GM19351 (cell line): ENCODE measurements at regions not wholly inside any gene's neighbourhood (a gene's known extent, or its start where the extent isn't known, plus 50 kb on each side); places are given as distances from the start of the nearest gene placed in this dataset.
"Not testable (repeated sequence)": the region's sequence is repeated elsewhere in the genome, so short reads cannot be mapped to it uniquely, and the experiment has no call there.

Experiments
- ATAC-seq: cut with Tn5 transposase; IDR thresholded peaks from one replicate; pipeline ENCODE4 v1.9.1; 2021; ENCODE audit warnings: mild to moderate bottlenecking, moderate library complexity; ENCODE audit not compliant: unreplicated experiment

DNA sequence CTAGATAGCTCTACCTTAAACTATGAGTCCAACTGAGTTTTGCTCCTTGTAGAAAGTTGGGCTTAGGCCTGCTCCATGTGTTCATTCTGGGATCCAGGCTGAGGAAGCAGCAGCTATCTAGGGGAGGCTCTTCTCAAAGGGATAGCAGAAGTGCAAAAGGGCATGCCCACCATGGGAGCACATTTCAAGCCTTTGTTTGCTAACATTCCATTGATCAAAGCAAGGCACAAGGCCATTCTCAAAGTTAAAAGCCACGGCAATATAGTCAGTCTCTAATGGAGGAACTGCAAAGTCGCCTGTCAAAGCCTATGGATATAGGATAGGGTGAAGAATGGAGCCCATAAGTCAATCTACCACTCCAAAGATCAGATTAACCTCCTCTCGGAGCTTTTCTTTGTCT lies 488.1 kb upstream of the ARX start:
- no peak for ATAC-seq

DNA sequence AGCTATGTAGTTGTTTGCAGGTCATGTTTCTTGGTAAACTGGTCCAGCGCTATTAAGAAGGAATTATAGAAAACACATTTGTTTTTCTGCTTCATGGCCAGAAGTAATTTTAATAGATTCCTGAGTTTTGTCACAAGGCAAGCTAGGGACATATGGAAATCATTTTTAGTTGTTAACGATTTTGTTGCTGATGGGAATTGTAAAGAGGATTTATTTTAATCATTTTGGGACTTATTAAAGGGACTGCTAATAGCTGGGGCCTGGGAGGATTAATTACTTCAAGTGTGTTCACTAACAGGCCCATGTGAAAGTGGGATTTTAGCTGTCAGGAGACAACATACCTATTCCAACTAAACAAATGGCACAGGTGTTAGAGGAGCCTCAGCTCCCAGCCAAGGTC lies 492.0 kb upstream of the ARX start:
- ATAC-seq = no peak

DNA sequence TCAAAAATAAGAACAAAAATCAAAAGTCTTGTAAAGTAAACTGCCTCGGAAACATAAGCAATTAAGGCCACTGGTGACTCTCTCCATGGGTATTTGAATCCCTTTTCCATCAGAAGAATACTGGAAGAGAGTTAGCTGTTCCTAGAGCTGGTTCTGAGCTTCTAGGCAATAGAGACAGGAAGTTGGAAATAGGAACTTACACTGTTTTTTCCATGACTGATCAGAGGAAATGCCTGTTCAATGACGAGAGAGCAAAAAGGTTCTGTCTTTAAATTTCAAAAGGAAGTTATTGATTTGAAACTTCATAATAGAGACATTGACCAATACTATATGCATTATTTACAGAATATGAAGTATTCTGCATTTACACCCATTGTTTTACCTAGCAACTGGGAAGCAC lies 503.5 kb upstream of the ARX start:
- no peak for ATAC-seq

DNA sequence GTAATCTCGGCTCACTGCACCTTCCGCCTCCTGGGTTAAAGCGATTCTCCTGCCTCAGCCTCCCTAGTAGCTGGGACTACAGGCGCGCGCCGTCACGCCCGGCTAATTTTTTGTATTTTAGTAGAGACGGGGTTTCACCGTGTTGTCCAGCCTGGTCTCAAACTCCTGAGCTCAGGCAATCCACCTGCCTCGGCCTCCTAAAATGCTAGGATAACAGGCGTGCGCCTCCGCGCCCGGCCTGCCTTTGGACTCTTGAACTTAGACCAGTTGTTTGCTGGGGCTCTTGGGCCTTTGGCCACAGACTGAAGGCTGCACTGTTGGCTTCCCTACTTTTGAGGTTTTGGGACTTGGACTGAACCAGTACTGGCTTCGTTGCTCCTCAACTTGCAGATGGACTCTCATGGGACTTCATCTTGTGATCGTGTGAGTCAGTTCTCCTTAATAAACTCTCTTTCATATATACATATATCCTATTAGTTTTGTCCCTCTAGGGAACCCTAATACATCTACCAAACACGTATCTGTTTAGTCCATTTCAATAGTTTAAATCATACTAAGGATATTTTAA lies 506.8 kb upstream of the ARX start:
- ATAC-seq = not testable (repeated sequence)

DNA sequence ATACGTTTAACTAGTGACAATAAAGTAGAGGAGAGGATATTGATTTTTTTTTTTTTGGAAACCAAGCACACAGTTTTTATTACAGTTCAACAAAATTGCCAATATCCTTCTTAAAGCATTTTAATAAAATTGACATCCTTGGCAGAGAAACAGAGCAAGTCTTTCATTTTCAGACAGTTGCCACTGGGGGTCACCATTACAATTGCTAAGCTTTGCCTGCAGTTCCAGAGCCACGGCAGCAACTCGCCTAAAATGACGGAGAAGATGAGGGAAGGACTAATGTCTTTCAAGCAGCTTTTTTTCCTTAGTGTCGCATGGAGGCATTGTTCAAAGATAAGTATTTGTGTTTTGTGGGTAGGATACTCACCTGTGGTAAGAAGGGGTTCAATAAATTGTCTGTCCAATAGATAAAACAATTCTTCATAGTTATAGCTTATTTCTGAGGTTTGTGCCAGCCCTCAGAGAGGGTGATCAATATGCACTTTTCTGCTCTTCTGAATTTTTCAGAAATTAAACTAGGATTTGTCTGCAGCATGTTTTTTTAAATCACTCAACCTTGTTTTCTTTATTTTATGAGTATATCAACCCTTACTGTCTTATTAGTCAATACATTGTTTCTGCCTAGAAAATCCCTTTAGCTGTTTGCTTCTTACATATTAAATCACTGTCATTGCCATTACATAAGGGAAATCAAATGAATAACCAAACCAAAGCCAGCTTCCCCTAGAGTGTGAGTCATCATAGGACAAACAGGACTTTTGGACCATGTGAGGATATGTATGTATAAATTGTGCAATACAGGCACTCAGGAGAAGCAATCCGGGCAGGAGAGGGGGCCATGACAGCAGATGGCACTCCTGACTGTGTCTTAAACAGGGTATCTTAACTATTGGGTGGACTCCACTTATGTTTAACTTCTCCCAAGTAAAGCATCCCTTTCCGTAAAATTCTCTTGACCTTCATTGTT lies 508.1 kb upstream of the ARX start:
- ATAC-seq = peak; percentile 57

DNA sequence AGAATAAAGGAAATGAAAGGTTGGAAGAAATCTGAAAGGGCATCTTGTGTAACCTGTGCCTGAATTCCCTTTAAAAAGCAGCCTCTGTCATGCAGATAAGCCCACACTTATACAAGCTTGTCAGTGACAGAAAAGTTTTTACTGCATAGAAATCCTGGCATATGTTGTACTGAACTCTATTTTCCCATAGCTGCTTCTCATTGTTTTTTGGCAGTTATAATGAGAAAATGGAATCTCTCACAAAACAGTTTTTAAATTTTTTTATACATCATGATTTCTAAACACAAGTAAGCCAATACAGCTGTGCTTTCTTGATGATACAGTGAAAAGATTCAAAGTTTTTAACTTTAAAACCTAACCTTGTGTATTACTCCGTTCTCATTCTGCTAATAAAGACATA lies 511.4 kb upstream of the ARX start:
- ATAC-seq = no peak

DNA sequence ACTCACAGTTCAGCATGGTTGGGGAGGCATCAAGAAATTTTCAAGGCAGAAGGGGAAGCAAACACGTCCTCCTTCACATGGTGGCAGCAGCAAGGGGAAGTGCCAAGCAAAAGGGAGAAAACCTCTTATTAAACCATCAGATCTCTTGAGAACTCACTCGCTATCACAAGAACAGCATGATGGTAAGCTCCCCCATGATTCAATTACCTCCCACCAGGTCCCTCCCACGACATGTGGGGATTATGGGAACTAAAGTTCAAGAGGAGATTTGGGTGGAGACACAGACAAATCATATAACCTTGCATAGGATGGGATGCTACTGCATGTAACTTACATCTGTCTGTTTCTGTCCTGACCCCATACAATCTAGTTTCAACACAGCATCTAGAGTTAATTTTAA lies 511.8 kb upstream of the ARX start:
- ATAC-seq = no peak

DNA sequence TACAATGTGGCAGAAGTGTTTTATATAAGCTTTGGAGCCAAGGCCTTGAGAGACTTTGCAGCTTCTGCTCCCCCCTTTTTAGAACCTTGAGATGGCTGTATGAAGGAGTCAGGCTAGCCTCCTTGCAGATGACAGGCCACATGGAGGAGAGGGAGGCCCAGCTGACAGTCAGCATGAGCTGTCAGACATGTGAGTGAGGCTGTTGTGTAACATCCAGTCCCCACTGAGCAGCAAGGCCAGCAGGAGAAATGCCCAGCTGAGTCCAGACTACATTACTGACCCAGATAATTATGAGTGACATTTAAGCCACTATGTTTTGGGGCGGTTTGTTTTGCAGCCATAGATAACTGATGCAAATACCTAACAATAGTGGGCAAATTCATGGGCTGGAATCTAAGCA lies 515.3 kb upstream of the ARX start:
- no peak for ATAC-seq

DNA sequence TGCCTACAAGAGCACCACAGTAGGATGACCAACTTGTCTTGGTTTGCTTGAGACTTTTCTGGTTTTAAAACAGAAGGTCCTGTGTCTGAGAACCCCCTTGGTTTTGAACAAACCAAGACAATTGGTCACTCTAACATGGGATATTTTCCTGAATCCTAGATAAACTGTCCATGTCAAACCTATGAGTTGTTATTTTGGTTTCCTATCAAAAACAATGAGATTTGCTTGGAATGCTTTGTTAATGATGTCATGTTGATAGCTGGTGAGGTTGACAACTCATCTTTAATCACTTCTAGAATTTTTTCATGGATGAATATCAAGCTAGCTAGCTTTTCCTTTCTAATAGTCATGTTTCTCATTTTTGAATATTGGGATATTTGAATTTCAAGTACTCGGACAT lies 518.3 kb upstream of the ARX start:
- no peak for ATAC-seq

DNA sequence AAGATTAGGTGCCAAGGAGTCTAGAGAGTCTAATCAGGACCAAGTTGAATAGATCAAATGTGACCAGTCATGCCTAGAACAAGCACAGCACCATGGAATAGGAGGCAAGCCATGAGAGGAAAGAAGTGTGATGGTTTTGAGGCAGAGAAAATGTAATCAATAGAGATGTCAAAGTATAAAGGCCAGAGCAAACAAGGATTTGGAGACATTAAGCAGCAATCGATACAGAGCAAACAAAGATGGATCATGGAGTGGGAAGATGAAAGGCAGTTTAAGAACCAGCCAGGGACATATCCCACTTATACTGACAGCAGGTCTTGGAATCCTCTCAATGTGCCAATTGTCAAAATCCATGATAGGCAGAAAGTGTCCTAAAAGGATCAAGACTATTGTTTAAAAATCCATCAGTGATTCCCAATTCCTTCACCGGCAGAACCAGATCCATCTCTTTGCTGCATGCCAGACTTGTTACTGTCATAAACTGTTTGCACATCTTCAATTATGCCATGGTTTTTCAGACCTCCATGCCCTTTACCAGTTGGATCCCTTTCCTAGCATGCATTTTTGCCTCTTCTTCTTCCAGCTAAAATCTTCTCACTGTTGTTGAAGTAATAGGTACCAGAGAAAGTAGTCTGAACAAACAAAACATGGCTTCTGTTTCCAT lies 520.7 kb upstream of the ARX start:
- ATAC-seq = no peak

DNA sequence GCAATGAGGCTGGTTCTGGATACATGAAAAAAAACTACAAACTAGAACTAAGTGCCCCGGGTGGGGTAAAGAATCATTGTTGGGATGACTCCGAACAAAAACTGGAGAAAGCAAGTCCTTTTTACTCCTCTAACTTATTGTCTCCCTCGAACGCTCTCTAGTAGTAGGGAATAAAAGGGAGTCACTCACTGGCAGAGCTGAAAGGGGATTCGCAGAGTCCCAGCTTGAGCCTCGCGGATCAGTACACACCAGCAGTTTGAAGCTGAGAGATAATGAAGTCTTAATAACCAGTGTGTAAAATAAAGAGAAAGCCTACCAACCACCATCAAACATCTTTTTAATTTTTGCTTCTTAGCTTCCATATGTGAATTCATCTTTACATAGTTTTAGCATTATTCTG lies 521.9 kb upstream of the ARX start:
- ATAC-seq = no peak

DNA sequence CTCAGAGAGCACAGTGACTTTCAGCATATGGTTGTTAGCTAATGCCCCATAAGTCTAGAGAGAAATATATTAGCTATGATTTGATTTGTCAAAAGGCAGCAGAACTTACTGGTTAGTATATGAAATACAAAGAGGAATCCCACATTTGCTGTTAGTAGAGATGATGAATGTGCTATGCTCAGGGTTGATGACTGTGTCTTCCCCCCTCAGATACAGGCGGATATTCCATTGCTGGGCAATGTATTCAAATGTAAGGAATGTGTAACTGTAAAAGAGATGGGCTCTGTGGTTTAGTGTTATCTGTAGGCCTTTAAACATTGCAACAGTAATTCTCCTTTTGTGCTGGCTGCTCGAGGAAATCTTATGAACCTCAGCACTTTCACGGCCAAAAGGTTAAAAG lies 528.9 kb upstream of the ARX start:
- ATAC-seq = no peak

DNA sequence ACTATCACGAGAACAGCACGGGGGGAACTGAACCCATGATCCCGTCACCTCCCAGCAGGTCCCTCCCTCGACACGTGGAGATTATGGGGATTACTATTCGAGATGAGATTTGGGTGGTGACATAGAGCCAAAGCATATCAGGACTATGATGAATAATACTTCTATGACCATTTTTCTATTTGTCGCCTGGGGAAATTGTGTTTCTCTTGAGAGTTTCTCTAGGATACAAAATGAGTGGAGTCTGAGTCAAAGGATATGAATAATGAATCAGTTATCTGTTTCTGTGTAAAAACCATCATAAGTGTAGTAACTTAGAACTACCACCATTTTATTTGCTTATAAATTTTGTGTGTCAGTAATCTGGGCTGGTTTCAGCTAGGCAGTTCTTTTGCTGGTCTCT lies 533.0 kb upstream of the ARX start:
- no peak for ATAC-seq

DNA sequence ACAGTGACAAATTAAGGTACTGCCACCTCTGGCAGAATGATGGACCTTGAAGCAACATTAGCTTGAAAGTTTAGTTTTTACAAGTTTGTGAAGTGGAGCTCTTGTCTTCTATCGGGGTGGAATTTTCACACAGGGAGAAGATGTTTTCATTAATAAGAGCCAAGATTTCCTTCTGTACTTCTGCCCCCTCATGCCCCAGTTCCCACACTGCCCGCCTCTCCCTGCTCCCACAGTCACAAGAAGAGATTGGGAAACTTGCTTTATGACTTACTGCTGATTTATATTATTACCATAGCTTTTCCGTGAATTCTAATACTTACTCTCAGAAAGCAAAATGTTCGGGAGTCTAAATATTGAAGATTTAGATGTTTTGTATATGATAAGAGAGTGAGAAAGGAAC lies 539.8 kb upstream of the ARX start:
- no peak for ATAC-seq

DNA sequence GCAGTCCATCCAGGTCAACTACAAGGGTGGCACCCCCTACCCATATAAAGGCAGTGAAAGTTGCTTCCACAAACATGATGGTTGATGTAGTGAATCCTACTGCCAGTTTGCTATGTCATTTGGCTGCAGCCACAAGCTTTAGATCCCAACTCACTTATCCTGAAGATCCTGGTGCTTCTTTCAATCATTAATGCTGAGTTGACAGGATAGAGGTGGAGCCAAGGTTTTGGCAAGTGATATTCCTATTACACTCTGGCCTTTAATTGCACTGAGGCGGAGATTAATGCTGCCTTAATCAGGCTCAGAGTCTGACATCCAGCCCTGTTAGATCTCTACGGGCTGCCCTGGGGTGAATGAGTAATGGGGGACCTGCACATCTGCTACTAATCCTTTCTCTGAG lies 542.4 kb upstream of the ARX start:
- ATAC-seq = no peak

DNA sequence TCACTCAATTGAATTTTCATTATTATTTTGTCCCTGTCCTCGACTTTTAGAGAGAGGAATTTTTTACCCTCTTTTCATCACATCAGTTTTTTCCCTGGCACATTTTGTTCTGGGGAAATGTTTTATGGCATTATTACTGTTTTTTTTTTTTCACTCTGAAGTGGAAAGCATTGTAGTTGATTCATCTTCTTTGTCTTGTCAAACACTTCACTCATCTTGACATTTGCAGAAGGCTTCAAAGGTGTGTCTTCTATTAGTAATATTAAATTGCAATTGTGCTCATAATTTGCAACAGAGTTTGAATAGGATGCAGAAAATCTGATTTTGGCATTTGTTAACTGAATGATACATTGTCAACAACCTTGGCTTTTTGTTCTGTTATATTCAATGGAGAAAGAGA lies 545.4 kb upstream of the ARX start:
- no peak for ATAC-seq

DNA sequence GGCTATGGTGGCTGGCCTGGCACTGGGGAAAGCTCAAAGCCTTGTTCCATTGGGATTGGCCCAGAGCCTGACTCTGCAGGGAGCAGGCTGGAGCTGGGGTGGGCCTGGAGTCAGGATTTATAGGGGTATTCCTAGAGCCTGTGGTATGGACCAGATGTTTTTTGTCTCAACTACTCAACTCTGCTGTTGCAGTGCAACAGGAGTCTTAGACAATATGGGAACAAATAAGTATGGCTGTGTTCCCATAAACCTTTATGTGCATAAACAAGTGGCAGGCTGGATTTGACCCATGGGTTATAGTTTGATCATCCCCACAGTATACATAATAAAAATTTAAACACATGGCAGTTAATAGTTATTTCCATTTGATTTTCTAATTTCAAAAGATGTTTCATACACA lies 557.9 kb upstream of the ARX start:
- no peak for ATAC-seq

DNA sequence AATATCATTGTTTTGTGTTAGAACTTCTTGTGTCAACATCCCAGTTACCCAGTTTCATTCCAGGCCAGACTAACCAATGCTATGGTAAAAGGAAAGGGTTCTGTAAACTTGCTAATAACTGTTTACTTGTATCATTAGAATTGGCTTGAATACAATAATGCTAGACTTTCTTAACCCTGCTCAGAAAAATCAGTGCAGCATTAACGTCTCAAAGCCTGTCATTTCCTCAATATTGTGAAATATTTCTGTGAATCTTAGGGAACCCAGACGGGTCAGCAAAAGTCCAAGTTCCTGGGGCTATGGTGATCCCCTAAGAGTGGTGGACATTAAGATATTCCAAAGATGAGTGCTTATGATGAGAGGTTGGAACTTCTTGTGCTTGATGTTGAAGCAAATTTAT lies 541.2 kb upstream of the MAGEB18 start:
- no peak for ATAC-seq

DNA sequence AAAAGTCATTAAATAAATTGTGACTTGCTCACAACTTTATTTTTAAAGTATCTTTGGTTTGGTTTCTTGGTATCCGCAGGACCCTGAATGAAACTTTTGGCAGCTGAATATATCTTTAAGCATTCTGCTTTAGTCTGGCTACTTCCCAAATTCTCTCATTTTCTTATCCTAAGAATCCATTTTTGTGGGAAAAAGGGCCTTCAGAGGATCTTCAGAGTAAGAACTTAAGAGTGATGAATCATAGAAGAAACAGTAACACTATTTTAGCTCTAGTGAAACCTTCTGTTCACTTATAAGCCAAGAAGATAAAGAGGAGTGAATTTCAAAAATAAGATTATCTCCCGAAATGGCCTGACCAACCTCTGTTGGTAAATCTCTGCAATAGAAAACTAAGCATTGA lies 540.6 kb upstream of the MAGEB18 start:
- ATAC-seq = no peak

DNA sequence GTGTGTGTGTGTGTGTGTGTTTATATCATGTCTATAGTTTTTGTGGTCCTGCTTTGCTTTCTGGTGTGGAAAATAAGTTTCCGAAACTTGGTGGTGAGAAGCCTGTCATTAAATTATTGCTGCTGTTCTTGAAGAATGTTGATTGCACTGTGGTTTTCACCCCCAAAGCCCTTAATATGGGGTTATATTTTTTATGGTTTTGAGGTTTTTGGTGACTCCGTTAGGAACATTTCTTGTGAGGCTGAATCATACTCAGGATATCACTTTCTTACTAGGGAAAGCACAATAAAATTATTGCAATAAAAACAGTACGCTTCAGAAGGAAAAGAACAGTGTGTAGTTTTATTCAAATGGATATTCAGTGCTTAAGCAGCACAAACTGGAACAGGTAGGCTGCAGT lies 539.1 kb upstream of the MAGEB18 start:
- no peak for ATAC-seq

DNA sequence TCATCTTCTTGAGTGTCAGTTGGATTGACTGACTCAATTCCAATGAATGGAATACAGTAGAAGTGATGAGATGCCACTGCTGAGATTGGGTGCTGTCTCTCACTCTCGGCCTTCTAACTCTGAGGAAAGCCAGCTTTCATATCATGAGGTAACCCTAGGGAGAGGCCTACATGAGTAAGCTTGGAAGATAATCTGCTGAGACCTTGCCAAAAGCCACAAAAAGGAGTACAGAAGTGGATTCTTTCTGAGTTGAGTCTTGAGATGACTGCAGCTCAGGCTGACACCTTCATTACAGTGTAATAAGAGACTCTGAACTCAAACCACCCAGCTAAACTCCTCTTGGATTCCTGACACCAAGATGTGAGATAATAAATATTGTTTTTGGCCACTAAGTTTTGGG lies 537.4 kb upstream of the MAGEB18 start:
- no peak for ATAC-seq

DNA sequence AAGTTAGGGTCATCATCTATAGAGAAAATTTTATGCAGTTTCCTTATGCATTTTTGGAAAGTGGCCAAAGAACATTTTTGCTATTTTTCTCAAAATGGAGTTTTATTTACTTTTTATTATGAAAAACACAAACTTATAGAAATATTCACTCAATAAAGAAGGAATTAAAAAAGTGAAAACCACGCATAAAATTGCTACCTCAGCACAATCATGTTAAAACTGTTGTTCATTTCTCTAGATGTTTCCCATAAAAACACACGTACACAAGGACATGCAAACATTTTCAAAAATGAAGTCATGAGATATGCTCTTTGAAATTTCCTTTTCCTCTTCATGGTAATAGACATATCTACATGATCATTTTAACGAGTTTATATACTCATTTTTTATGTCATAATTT lies 536.8 kb upstream of the MAGEB18 start:
- no peak for ATAC-seq
